ENCODE measurements at regions not wholly inside any gene's neighbourhood (a gene's known extent, or its start where the extent isn't known, plus 50 kb on each side); places are given as distances from the start of the nearest gene placed in this dataset.

- TF ChIP-seq GATA2 (IDR thresholded peaks at IDR 0.05; ENCODE audit: low read depth, low read length) (no peak), GATA3 (IDR thresholded peaks at IDR 0.05; ENCODE audit: low read depth, low read length) (no peak)
Observed at GRCh38 chr16:65838001-65838400, 528.5 kb upstream of the CDH5 start.

GRCh38 chr16:65837464-65837863 is 529.0 kb upstream of the CDH5 start:
- no peak for TF ChIP-seq GATA2 (IDR thresholded peaks at IDR 0.05; ENCODE audit: low read depth, low read length)
- no peak for TF ChIP-seq GATA3 (IDR thresholded peaks at IDR 0.05; ENCODE audit: low read depth, low read length)

- TF ChIP-seq GATA2 (IDR thresholded peaks at IDR 0.05; ENCODE audit: low read depth, low read length) (no peak), GATA3 (IDR thresholded peaks at IDR 0.05; ENCODE audit: low read depth, low read length) (no peak)
Observed at GRCh38 chr16:65834688-65835087, 531.8 kb upstream of the CDH5 start.

DNA sequence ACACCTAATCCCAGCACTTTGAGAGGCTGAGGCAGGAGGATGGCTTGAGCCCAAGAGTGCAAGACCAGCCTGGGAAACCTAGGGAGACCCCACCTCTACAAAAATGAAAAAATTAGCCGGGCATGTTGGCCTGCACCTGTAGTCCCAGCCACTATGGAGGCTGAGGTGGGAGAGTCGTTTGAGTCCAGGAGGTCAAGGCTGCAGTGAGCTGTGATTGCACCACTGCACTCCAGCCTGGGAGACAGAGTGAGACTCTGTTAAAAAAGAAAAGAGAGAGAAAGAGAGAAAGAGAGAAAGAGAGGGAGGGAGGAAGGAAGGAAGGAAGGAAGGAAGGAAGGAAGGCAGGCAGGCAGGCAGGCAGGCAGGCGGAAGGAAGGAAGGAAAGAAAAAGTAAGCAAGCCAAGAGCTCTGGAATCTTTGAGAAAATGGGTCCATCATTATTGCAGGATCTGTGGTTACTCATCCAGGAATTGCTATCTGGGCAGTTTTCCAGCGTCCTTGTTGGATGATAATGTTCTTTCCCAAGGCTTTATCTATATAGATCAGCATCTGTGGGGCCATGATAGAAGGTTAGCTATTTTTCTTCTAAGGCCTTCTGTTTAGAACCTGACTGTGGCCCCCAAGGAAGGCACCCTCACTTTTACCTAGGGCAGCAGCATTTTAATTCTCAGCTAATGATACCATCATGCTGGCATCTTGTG is 533.2 kb upstream of the CDH5 start:
- peak; percentile 88 for TF ChIP-seq GATA3 (IDR thresholded peaks at IDR 0.05; ENCODE audit: low read depth, low read length)
- TF ChIP-seq GATA2 (IDR thresholded peaks at IDR 0.05; ENCODE audit: low read depth, low read length) = peak; percentile 87

DNA sequence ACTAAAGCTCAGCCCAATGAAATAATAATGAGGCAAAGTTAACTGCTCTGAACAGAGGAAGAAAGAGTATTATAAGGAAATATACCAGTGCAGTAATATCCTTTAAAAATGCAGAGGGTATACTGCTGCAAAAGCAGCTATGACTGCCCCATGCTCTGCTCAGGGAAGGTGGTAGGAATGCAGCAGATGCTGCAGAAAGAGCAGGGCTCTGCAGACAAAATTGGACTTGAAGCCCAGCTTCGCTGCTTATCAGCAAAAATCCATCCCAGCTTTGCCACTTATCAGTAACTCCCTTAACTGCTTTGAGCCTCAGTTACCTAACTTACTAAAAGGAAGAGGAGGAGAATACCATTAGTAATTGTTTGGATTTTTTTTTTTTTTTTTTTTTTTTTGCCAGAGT is 533.8 kb upstream of the CDH5 start:
- TF ChIP-seq GATA2 (IDR thresholded peaks at IDR 0.05; ENCODE audit: low read depth, low read length) (peak; percentile 32; the same call in 1 of the 2 replicates), GATA3 (IDR thresholded peaks at IDR 0.05; ENCODE audit: low read depth, low read length) (no peak)

DNA sequence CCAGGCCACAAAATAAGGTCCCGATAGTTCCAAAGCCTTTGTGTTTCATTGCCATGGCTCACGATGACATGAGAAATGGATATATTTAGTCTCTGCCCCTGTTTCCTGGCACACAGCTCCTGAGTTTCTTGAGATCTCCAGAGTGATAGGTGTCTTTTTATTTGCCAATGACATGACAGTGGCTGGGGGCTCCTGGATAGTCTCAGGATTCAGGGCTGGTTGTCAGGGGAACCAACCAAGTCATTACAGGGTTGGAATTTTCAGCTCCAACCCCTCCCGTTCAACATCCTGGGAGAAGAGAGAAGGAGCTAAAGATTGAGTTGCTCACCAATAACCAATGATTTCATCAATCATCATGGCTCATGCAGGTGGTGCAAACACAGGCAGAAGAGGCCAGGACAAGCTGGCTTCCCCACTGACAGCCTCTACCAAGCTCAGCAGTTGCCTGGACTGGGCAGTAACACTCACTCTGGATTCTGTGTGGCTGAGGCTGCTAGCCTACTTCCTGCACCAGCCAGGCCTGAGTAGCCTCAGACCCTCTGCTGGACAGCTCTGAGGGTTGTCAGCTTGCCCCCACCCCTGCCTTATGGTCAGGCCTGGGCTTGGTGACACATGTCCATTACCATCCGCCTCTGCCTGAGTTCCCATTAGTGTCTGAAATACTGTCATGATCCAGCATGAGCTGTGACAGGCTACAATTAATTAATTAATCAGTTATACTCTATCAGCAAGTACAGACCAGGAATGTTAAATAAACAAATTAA is 534.4 kb upstream of the CDH5 start:
- TF ChIP-seq GATA3 (IDR thresholded peaks at IDR 0.05; ENCODE audit: low read depth, low read length) = no peak
- TF ChIP-seq GATA2 (IDR thresholded peaks at IDR 0.05; ENCODE audit: low read depth, low read length) = peak; percentile 42

GRCh38 chr16:65829076-65829475 is 537.4 kb upstream of the CDH5 start:
- TF ChIP-seq GATA3 (IDR thresholded peaks at IDR 0.05; ENCODE audit: low read depth, low read length) (no peak), GATA2 (IDR thresholded peaks at IDR 0.05; ENCODE audit: low read depth, low read length) (no peak)

DNA sequence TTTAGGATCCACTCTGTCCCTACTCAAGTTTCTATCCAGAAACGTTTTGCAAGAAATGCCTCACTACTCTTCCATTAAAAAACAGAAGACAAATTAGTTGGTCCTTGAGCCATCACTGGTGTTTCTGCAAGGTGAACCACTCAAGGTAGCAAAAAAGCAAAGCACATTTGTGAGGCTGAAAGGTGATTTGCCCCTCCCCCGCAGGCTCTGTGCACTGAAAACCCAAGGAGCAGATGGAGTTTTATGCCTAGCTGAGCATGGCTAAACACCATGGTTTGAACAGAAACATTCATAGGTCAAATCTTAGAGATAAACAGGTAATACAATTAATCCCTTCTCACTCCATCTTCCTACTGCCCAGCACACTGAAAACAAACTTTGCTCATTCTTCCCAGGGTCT is 538.2 kb upstream of the CDH5 start:
- TF ChIP-seq GATA2 (IDR thresholded peaks at IDR 0.05; ENCODE audit: low read depth, low read length) (no peak), GATA3 (IDR thresholded peaks at IDR 0.05; ENCODE audit: low read depth, low read length) (no peak)

DNA sequence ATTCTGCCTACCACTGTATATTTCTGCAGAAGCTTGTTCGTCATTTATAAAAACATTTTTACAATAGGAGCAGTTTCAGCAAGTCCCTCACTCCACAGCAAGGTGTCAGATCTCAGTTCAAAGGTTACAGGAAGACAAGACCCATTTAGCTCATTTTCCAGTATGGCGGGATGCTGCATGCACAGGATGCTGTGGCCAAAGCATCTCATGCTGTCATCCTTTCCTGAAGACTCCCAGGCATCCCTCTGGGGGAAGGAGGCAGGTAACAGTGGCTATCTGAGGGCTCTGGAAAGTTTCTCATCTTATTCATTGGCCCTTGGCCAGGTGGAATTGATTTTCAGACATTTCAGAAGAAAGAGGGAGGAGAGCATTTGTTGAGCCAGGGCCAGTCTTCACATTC is 539.3 kb upstream of the CDH5 start:
- TF ChIP-seq GATA2 (IDR thresholded peaks at IDR 0.05; ENCODE audit: low read depth, low read length) (no peak), GATA3 (IDR thresholded peaks at IDR 0.05; ENCODE audit: low read depth, low read length) (no peak)

- TF ChIP-seq GATA3 (IDR thresholded peaks at IDR 0.05; ENCODE audit: low read depth, low read length) (no peak), GATA2 (IDR thresholded peaks at IDR 0.05; ENCODE audit: low read depth, low read length) (0 out of 2 replicates have a peak, but pooled peaks have one; percentile 42)
Observed at GRCh38 chr16:65825191-65825856, 541.2 kb upstream of the CDH5 start.

DNA sequence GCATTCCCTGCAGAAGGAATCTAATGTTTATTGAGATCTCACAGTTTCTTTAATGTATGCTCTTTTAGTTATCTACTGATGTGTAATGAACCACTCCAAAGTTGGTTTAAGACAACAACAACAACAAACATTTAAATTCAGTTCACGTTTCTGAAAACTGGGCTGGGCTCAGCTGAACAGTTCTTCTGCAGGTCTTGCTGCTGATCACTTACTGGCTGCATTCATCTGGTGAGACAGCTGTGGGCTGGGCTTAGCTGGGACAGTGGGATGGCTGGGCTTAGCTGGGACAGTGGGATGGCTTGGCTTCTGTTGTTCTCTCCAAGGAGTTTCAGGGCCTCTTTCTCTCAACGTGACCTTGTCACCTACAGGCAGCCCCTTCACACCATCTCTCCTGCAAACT is 544.3 kb upstream of the CDH5 start:
- TF ChIP-seq GATA2 (IDR thresholded peaks at IDR 0.05; ENCODE audit: low read depth, low read length) (no peak), GATA3 (IDR thresholded peaks at IDR 0.05; ENCODE audit: low read depth, low read length) (no peak)

- TF ChIP-seq GATA3 (IDR thresholded peaks at IDR 0.05; ENCODE audit: low read depth, low read length) (no peak), GATA2 (IDR thresholded peaks at IDR 0.05; ENCODE audit: low read depth, low read length) (no peak)
Observed at GRCh38 chr16:65819136-65819898, 547.2 kb upstream of the CDH5 start.

DNA sequence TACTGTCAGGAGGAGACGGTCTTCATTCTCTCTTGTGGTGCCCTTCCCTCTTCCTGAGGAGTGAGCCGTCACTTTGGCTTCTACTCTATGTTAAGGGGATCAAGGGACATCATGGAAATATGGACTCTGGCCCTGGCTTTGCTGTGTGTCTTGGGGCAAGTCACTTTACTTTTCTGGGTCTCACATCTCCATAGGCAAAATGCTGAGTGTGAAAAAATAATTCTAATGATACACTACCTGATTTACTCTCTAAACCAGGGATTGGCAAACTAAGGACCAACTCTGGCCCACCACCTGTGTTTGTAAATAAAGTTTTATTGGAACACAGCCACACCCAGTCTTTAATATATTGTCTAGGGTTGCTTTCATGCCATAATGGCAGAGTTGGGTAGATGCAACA is 548.7 kb upstream of the CDH5 start:
- TF ChIP-seq GATA3 (IDR thresholded peaks at IDR 0.05; ENCODE audit: low read depth, low read length) = no peak
- TF ChIP-seq GATA2 (IDR thresholded peaks at IDR 0.05; ENCODE audit: low read depth, low read length) = no peak

- no peak for TF ChIP-seq GATA3 (IDR thresholded peaks at IDR 0.05; ENCODE audit: low read depth, low read length)
- no peak for TF ChIP-seq GATA2 (IDR thresholded peaks at IDR 0.05; ENCODE audit: low read depth, low read length)
Observed at GRCh38 chr16:65817066-65817465, 549.4 kb upstream of the CDH5 start.
